Dermis microvascular lymphatic vessel endothelial cell (primary cell): ENCODE measurements at regions not wholly inside any gene's neighbourhood (a gene's known extent, or its start where the extent isn't known, plus 50 kb on each side); places are given as distances from the start of the nearest gene placed in this dataset.

Experiments
- DNase-seq, 2 donors: peaks; one replicate each; pipeline versions ENCODE4 v3.0.0 to v3.0.0-alpha.2; 2010; ENCODE audit warnings: low read depth in 2 of 2

GRCh38 chr7:156456032-156456431 is 184.5 kb upstream of the RNF32 start:
- no peak for DNase-seq

GRCh38 chr7:156450473-156450872 is 190.1 kb upstream of the RNF32 start:
- DNase-seq, result no peak

- no peak for DNase-seq
These were observed 191.7 kb upstream of the RNF32 start for GRCh38 chr7:156448918-156449317.

GRCh38 chr7:156446990-156447389 is 193.6 kb upstream of the RNF32 start:
- DNase-seq, result no peak

GRCh38 chr7:156445997-156446761 is 194.4 kb upstream of the RNF32 start:
- no peak for DNase-seq

- DNase-seq, result no peak
These were observed 198.1 kb upstream of the RNF32 start for GRCh38 chr7:156442516-156442915.

- no peak for DNase-seq
These were observed 200.1 kb upstream of the RNF32 start for GRCh38 chr7:156440456-156440855.

GRCh38 chr7:156438011-156438410 is 202.6 kb upstream of the RNF32 start:
- no peak for DNase-seq

- DNase-seq, result no peak
These were observed 203.5 kb upstream of the RNF32 start for GRCh38 chr7:156437021-156437614.

GRCh38 chr7:156435486-156436231 is 204.9 kb upstream of the RNF32 start:
- no peak for DNase-seq

- no peak for DNase-seq
These were observed 205.9 kb upstream of the RNF32 start for GRCh38 chr7:156434706-156435105.

- no peak for DNase-seq
These were observed 208.6 kb upstream of the RNF32 start for GRCh38 chr7:156432018-156432417.

GRCh38 chr7:156430109-156430508 is 210.5 kb upstream of the RNF32 start:
- no peak for DNase-seq

GRCh38 chr7:156429514-156429913 is 211.1 kb upstream of the RNF32 start:
- no peak for DNase-seq

GRCh38 chr7:156423876-156424275 is 216.7 kb upstream of the RNF32 start:
- no peak for DNase-seq

GRCh38 chr7:156420496-156420895 is 220.1 kb upstream of the RNF32 start:
- no peak for DNase-seq

GRCh38 chr7:156419782-156420181 is 220.8 kb upstream of the RNF32 start:
- DNase-seq, result no peak

- no peak for DNase-seq
These were observed 238.3 kb upstream of the RNF32 start for GRCh38 chr7:156402255-156402654.

- no peak for DNase-seq
These were observed 239.0 kb upstream of the RNF32 start for GRCh38 chr7:156401617-156402016.

- DNase-seq, result no peak
These were observed 240.5 kb upstream of the RNF32 start for GRCh38 chr7:156400046-156400445.

GRCh38 chr7:156397249-156397648 is 243.3 kb upstream of the RNF32 start:
- DNase-seq, result no peak

- no peak for DNase-seq
These were observed 251.4 kb upstream of the RNF32 start for GRCh38 chr7:156389116-156389692.
